HAP-1 (cell line): ENCODE measurements at regions not wholly inside any gene's neighbourhood (a gene's known extent, or its start where the extent isn't known, plus 50 kb on each side); places are given as distances from the start of the nearest gene placed in this dataset.

Experiments
- DNase-seq, 2 experiments: peaks; one replicate each; pipeline ENCODE4 v3.0.0-alpha.2; 2016 to 2020; ENCODE audit warnings: low spot score in 2 of 2
- H3K27me3 ChIP-seq: fragments of 250-450 bp; sonication (Bioruptor Pico); 2 replicates; pipeline ENCODE4 v1.5.1; 2020; ENCODE audit warnings: low read depth, mild to moderate bottlenecking, moderate library complexity
- H3K36me3 ChIP-seq: fragments of 250-450 bp; sonication (Bioruptor Pico); replicated peaks from 2 replicates; pipeline ENCODE4 v1.5.1; 2020; ENCODE audit warnings: mild to moderate bottlenecking
- H3K4me1 ChIP-seq: fragments of 250-450 bp; sonication (Bioruptor Pico); 2 replicates; pipeline ENCODE4 v1.5.1; 2020; ENCODE audit warnings: mild to moderate bottlenecking
- H3K4me3 ChIP-seq: fragments of 250-450 bp; sonication (Bioruptor Pico); 2 replicates; pipeline ENCODE4 v1.5.1; 2020; ENCODE audit warnings: mild to moderate bottlenecking, moderate library complexity
- H3K9me3 ChIP-seq: fragments of 250-450 bp; sonication (Bioruptor Pico); 2 replicates; pipeline ENCODE4 v1.5.1; 2020; ENCODE audit warnings: mild to moderate bottlenecking, moderate library complexity
- in situ Hi-C: fragments of 300-500 bp; cut with MboI; formaldehyde crosslinking; loops from 3 replicates; pipeline ENCODE4 v1.14.3; 2020; ENCODE audit warnings: low sequenced_read_pairs, inconsistent platforms, mixed read lengths

DNA sequence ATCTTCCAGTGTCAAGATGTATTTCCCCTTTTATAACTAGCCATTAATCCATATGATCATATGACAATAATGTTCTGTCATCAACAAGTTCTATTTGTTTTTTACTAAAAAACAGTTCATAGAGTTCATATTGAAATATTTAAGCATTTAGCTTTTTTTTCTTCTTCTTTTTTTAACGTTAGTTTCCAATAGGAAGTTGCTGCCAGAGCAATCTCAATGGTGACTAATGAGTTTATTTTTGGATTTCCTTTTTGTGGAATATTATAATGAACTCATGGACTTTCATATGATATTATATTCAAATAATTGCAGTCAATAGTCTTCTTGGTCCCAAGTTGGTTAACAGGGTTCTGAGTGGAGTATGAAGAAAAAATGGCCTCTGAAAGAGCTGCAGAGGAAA, 343.3 kb downstream of the BCKDHB start:
- in situ Hi-C loops: no loop called here
- Histone ChIP-seq H3K27me3 (no peaks in the 10 kb centered on the region), H3K9me3 (no peaks in the 10 kb centered on the region), H3K4me3 (no peak overlapping the region), H3K36me3 (no peaks in the 10 kb centered on the region), H3K4me1 (0 out of 2 replicates have a peak, but pooled peaks cover 3% of the 10 kb centered on the region)
- DNase-seq: no peak

DNA sequence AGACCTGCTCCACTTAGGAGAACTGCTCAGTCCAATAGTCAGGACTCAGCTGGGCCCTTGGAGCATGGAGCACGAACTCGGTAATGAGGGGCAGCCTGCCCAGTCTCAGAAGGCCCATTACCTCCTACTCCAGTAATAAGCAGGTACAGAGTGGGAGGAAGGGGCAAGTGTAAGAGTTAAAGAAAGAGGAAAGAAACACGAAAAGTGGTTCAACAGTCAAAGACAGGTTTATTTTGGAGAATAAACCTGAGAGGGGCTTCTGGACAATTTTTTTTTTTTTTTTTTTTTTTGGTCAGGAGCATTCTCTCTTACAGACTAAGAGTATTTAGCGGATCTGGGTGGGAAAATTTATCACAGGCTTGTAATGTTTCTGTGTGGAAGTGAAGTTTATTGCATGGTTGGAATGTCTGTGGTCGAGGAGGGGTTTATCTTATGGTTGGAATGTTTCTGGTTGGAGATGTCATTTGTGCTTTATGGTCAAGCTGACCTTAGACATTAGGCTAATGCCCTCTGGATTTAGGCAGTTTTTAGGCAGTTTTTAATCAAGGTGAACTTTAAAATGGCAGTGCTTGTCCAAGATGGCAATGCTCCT, 340.1 kb downstream of the BCKDHB start:
- in situ Hi-C loops: no loop called here
- no peak for DNase-seq
- Histone ChIP-seq H3K4me1 (no peaks in the 10 kb centered on the region), H3K27me3 (no peaks in the 10 kb centered on the region), H3K9me3 (no peaks in the 10 kb centered on the region), H3K4me3 (no peak overlapping the region), H3K36me3 (no peaks in the 10 kb centered on the region)

DNA sequence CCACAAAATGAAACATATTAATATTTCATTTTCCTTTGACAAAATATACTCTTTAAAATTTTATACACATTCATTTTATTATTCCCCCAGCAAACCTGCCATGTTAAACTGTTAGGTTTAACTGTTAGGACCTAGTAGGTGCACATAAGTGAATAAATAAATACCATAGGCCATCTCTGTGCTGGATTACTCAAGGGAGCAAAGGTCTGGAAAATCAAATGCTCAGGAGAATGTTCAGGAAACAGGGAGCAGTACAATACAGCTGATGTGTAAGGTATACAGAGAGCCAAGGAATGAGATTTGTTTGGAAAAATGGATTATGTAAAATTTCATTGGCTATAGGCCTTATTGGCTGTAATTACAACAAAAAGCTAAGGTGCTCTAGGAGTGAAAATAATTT, 339.3 kb downstream of the BCKDHB start:
- no peaks in the 10 kb centered on the region for H3K36me3 ChIP-seq
- DNase-seq: no peak
- no peak overlapping the region for H3K4me3 ChIP-seq
- no peaks in the 10 kb centered on the region for H3K27me3 ChIP-seq
- no peaks in the 10 kb centered on the region for H3K9me3 ChIP-seq
- H3K4me1 ChIP-seq: no peaks in the 10 kb centered on the region
- in situ Hi-C loops: no loop called here

DNA sequence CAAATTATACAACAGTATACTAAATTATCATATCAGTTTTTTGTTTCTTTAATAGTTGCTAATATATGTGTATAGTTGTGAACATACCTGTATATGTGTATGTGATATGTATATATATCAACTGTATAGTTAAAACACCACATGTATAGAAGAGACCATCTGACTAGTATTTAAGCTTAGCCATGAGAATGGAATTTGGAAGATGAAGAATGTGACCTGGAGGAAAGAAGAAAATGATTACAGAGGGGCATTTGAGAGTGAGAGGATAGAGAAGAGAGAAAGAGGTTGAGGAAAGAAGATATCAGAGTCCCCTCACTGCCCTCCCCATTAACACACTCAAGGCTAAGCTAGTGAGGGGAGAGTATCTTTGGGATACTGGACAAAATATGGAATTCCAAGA, 335.9 kb downstream of the BCKDHB start:
- no peaks in the 10 kb centered on the region for H3K36me3 ChIP-seq
- H3K4me3 ChIP-seq: no peak overlapping the region
- DNase-seq: no peak
- no peaks in the 10 kb centered on the region for H3K4me1 ChIP-seq
- no peaks in the 10 kb centered on the region for H3K9me3 ChIP-seq
- in situ Hi-C loops: no loop called here
- H3K27me3 ChIP-seq: no peaks in the 10 kb centered on the region

DNA sequence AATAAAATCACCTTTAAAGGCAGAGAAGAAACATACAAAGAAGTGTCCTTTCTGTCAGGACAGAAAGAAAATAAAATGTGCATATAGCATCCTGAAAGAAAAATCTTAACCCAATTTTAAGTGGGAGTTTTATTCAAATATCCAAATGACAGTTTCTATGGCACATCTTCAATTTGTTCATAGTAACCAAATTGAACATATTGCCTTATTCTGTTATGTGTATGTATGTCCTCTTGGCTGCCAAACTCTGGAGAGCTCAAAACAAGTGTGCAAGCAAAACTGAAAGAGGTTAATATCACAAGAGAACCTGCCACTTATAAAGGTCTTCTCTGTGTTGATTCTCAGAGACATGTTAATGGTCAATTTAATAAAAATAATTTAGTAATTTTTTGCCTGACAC, 334.7 kb downstream of the BCKDHB start:
- Histone ChIP-seq H3K27me3 (no peaks in the 10 kb centered on the region), H3K4me1 (no peaks in the 10 kb centered on the region), H3K9me3 (no peaks in the 10 kb centered on the region), H3K36me3 (no peaks in the 10 kb centered on the region), H3K4me3 (no peak overlapping the region)
- no peak for DNase-seq
- in situ Hi-C loops: no loop called here

DNA sequence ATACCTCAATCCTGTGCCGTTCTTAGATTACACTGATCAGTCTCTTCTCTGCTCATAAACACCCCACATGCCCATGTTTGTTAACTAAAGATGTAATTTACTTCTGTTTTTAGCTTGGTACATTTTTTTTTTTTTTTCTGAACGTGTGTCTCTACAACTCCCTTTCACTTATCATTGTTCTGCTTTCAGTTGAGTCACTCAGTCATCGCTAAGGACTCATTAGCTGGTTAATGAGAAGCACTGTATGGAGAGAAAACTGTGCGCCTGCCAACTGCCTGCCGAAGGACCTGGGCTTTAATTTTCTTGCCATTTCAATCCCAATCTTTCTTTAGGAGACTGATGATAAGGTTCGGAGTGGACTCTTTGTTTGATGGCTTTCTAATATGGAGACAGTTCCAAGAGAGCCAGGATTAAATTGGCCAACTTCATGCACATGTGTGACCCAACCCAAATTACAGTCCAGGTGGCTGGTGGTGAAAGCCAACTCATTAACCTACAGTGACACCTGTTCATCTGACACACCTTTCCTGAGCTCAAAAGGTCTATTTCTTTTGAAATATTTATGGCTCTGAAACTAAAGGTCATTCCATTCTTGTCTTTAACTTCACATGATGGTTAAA, 334.1 kb downstream of the BCKDHB start:
- Histone ChIP-seq H3K4me1 (no peaks in the 10 kb centered on the region), H3K9me3 (no peaks in the 10 kb centered on the region), H3K36me3 (no peaks in the 10 kb centered on the region), H3K27me3 (no peaks in the 10 kb centered on the region), H3K4me3 (no peak overlapping the region)
- no peak for DNase-seq
- in situ Hi-C loops: no loop called here

DNA sequence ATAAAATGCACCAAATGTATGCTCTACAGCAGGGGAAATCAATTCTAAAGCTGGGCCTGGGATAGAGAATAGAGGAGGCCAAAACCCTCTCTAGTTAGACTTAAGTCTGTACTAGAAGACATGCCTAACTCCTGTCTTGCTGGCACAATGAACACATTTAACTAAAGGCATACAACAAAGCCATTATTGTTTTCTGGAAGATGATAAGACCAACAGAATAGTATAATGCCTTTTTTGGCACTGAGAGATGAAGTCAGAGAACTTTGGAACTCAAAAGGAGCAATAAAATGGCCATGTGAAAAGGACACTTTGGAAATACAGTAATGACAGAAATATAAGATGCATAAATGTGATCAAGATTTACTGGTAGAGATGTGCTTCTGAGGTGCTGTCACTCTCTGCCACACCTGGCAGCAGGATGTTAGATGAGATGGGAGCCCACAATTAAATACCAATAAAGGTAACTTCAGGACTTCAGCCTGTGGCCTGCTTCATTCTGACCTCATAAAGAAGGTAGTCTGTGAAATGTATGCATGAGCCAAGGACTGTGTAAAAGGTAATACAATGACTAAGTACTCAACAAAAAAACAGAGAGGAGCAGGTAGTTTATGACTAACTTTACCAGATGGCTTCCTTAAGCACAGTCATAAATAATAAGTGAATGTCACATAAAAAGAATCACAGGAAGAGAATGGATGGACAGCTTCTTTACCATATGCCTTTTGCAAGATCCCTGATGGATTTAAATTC, 333.4 kb downstream of the BCKDHB start:
- Histone ChIP-seq H3K4me1 (no peaks in the 10 kb centered on the region), H3K9me3 (no peaks in the 10 kb centered on the region), H3K27me3 (no peaks in the 10 kb centered on the region), H3K36me3 (no peaks in the 10 kb centered on the region), H3K4me3 (no peak overlapping the region)
- no peak for DNase-seq
- in situ Hi-C loops: no loop called here

DNA sequence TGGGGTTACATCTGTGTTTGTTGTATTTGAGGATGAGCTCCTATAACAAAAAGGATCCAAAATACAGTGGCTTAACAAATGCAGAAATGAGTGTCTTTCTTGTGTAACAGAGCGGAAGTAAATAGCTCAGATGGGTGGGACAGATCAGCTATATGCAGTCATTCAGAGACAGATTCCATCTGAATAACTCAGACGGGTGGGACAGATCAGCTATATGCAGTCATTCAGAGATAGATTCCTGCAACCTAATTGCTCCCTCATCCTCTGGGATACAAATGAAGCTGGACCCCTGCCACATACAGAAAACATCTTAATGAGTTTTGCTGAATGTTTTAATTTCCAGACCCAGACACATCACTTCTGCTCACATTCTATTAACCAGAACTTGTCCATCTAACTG, 332.3 kb downstream of the BCKDHB start:
- Histone ChIP-seq H3K36me3 (no peaks in the 10 kb centered on the region), H3K4me1 (no peaks in the 10 kb centered on the region), H3K9me3 (no peaks in the 10 kb centered on the region), H3K4me3 (no peak overlapping the region), H3K27me3 (no peaks in the 10 kb centered on the region)
- in situ Hi-C loops: no loop called here
- peak; percentile 11 to 40 for DNase-seq

DNA sequence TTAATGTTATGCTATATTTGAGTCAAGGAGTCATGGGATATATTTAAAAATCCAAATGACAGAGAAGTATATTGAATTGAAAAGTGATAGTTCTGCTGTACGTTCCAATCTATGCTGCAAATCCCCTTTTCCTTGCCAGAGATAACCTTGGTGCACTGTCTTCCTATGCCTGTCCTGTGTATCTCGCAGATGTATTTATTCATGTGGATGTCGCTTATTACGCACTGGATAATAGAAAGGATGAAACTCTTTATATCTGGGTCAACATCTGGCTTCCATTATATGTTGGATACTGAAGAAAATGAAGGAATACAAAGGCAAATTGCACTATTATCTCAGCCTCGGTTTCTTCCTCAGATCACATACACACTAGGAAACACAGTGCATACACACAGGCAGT, 331.3 kb downstream of the BCKDHB start:
- no peaks in the 10 kb centered on the region for H3K4me1 ChIP-seq
- no peaks in the 10 kb centered on the region for H3K36me3 ChIP-seq
- no peak overlapping the region for H3K4me3 ChIP-seq
- H3K27me3 ChIP-seq: no peaks in the 10 kb centered on the region
- no peak for DNase-seq
- in situ Hi-C loops: no loop called here
- no peaks in the 10 kb centered on the region for H3K9me3 ChIP-seq

DNA sequence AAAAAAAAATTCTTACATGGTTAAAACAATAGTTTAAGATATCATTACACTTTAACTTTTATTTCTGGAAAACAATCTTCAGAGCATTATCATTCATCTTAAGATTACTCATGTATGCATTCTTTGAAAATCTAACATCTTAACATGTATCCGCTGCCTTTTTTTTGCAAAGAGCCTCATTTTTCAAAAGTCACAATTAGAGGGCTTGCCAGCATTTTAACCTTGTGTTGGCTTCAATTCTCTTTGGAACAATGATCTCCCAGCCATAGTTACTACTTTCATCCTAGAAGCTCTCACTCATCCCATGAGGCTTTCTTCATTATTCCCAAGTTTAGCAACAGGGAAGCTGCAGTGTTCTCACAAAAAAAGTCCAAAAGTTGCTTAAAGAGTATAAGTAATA, 330.8 kb downstream of the BCKDHB start:
- Histone ChIP-seq H3K4me1 (no peaks in the 10 kb centered on the region), H3K36me3 (no peaks in the 10 kb centered on the region), H3K27me3 (no peaks in the 10 kb centered on the region), H3K9me3 (no peaks in the 10 kb centered on the region), H3K4me3 (no peak overlapping the region)
- no peak for DNase-seq
- in situ Hi-C loops: no loop called here

DNA sequence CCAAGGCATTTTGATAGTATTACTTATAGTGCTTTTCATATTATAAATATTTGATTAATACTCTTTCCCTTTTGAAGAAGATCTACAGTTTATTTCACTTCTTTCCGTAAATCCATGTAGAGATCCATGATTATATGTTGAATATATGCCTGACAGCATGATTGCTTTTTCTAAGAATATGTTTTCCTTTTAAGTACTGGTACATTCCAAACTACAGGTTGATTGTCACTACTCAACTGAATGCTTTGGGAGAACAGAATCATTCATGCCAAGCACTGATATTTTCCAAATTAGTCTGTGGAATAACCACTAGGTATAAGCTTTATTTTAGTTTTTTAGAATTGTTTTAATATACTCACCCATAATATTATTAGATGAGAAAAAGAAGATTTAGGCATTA, 330.2 kb downstream of the BCKDHB start:
- Histone ChIP-seq H3K36me3 (no peaks in the 10 kb centered on the region), H3K4me3 (no peak overlapping the region)
- in situ Hi-C loops: no loop called here

DNA sequence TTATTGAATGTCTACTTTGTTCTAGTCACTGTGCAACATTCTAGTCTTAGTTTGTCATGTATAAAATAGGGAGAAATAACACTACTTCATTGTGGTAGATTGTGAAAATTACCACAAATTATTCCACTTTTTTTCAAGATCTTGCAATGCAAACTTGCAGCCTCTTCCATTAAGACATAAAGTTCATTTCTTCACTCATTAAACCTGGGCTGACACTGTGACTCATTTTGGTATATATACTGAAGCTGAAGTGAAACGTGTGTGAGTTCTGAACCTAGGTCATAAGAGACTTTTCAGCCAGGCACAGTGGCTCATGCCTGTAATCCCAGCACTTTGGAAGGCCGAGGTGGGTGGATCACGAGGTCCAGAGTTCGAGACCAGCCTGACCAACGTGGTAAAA, 329.0 kb downstream of the BCKDHB start:
- Histone ChIP-seq H3K27me3 (no peaks in the 10 kb centered on the region), H3K36me3 (no peaks in the 10 kb centered on the region), H3K9me3 (no peaks in the 10 kb centered on the region), H3K4me3 (no peak overlapping the region), H3K4me1 (no peaks in the 10 kb centered on the region)
- in situ Hi-C loops: no loop called here
- no peak for DNase-seq

More for the DNA sequence above, 330.2 kb downstream of the BCKDHB start:
- no peaks in the 10 kb centered on the region for H3K9me3 ChIP-seq
- no peaks in the 10 kb centered on the region for H3K27me3 ChIP-seq
- no peak for DNase-seq
- H3K4me1 ChIP-seq: no peaks in the 10 kb centered on the region

DNA sequence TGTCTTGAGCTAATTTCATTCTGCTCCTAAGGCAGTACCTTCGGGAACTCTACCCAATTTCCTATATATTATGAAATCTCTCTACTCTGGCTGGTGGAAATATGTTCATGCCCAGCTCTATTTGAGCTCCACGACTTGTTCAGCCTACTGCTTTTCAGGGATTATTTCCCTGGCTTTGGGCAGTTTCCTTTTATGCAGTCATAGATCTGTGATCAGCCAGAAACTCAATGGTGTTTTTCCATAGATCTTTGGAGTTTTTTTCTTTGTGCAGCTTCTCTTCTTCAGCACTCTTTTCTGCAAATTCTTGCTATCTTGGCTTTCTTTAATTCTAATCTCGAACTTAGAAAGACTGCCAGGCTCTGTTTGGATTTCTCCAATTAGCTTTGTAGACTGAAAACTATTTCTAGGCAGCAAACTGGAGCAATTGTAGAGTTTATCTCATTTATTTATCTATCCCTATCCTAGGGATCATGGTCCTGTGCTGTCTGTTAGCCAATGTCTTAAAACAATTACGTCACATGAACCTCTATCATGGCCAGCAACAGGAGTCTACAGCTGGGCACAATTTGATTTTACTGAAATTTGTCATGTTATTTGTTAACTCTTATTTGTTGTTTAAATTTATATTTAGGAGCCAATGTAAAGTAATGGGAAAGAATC, 328.4 kb downstream of the BCKDHB start:
- no peaks in the 10 kb centered on the region for H3K9me3 ChIP-seq
- no peak for DNase-seq
- no peak overlapping the region for H3K4me3 ChIP-seq
- no peaks in the 10 kb centered on the region for H3K27me3 ChIP-seq
- in situ Hi-C loops: no loop called here
- no peaks in the 10 kb centered on the region for H3K36me3 ChIP-seq
- no peaks in the 10 kb centered on the region for H3K4me1 ChIP-seq

DNA sequence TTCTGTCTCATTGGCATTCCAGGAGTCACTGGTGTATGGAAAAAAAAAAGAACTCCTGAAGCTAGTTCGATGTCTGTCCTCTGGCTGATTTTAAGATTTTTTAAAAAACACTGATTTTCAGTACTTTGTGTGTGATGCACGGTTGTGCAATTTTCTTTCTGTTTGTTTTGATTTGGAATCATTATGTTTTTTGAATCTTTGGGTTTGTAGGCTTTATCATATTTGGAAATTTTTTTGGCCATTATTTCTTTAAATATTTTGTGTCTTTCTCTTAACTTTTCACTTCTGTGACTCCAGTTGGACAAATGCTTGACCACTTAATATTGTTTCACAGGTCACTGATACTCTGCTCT, 327.2 kb downstream of the BCKDHB start:
- H3K4me3 ChIP-seq: no peak overlapping the region
- DNase-seq: no peak
- H3K4me1 ChIP-seq: no peaks in the 10 kb centered on the region
- H3K36me3 ChIP-seq: no peaks in the 10 kb centered on the region
- no peaks in the 10 kb centered on the region for H3K9me3 ChIP-seq
- no peaks in the 10 kb centered on the region for H3K27me3 ChIP-seq
- in situ Hi-C loops: no loop called here
